B cell (primary cell): ENCODE measurements at regions not wholly inside any gene's neighbourhood (a gene's known extent, or its start where the extent isn't known, plus 50 kb on each side); places are given as distances from the start of the nearest gene placed in this dataset.

Experiments
- ATAC-seq: fragments of 200-7000 bp; cut with Tn5 transposase; one replicate; pipeline ENCODE4 v1.10.0; 2021; ENCODE audit warnings: low read depth, mild to moderate bottlenecking, moderate number of reproducible peaks, moderate library complexity
- CTCF ChIA-PET: fragments of 350-600 bp; sonication (Branson Sonifier 250); formaldehyde crosslinking; loops from one replicate; lab custom pipeline; 2021; ENCODE audit warnings: antibody characterized with exemption, inconsistent platforms; lab: Charles Lee
- POLR2A ChIA-PET: fragments of 350-600 bp; sonication (Branson Sonifier 250); formaldehyde crosslinking; loops from one replicate; lab custom pipeline; 2021; ENCODE audit warnings: antibody characterized with exemption; lab: Charles Lee
- DNase-seq: peaks from one replicate; pipeline ENCODE4 v3.0.0; 2013
- H2AFZ ChIP-seq: 2 replicates; pipeline ENCODE4 v1.6.1; 2012; ENCODE audit warnings: mild to moderate bottlenecking, low read depth, low read length; ENCODE audit not compliant: insufficient read depth, poor library complexity, severe bottlenecking
- H3K27ac ChIP-seq, 2 donors: 1 replicate in 1 of 2; 2 replicates in 1 of 2; pipeline ENCODE4 v1.5.1; 2012 to 2013; ENCODE audit warnings: low read length in 2 of 2, mild to moderate bottlenecking in 2 of 2, moderate library complexity in 1 of 2
- H3K27me3 ChIP-seq, 4 experiments: fragments of 200-600 bp in 1 of 4; sonication (generic) in 1 of 4; replicated peaks in 1 of 4; 1 replicate in 2 of 4; 2 replicates in 2 of 4; pipeline versions ENCODE4 v1.6.1 to v1.7.0; 2013 to 2016; ENCODE audit warnings: low read length in 3 of 4, mild to moderate bottlenecking in 2 of 4, mixed read lengths in 1 of 4, moderate library complexity in 1 of 4; ENCODE audit not compliant: insufficient read depth in 4 of 4, control insufficient read depth in 3 of 4; ENCODE audit errors: control extremely low read depth in 1 of 4
- H3K36me3 ChIP-seq, 2 experiments: replicated peaks in 1 of 2; 1 replicate in 1 of 2; 2 replicates in 1 of 2; pipeline versions ENCODE4 v1.6.1 to v1.7.1; 2013; ENCODE audit warnings: low read length in 1 of 2; ENCODE audit not compliant: insufficient read depth in 2 of 2, control insufficient read depth in 1 of 2; ENCODE audit errors: control extremely low read depth in 1 of 2, extremely low read depth in 1 of 2
- H3K4me1 ChIP-seq, 2 donors: fragments of 200-600 bp in 1 of 2; sonication (generic) in 1 of 2; 1 replicate in 1 of 2; 2 replicates in 1 of 2; pipeline versions ENCODE4 v1.5.1 to v1.6.1; 2013 to 2017; ENCODE audit warnings: low read length in 2 of 2; ENCODE audit not compliant: control insufficient read depth in 2 of 2, insufficient read depth in 2 of 2
- H3K4me2 ChIP-seq: replicated peaks from 2 replicates; pipeline ENCODE3; 2012; ENCODE audit warnings: mild to moderate bottlenecking, low read depth, low read length; ENCODE audit not compliant: poor library complexity, severe bottlenecking
- H3K4me3 ChIP-seq, 5 experiments: fragments of 200-600 bp in 1 of 5; sonication (generic) in 1 of 5; 1 replicate in 3 of 5; 2 replicates in 2 of 5; pipeline versions ENCODE4 v1.5.1 to v1.7.0; 2011 to 2016; ENCODE audit warnings: low read length in 4 of 5, mild to moderate bottlenecking in 4 of 5, low read depth in 2 of 5, control low read depth in 1 of 5, moderate library complexity in 1 of 5; ENCODE audit not compliant: insufficient read depth in 1 of 5; ENCODE audit errors: control extremely low read depth in 1 of 5, extremely low read depth in 1 of 5
- H3K79me2 ChIP-seq: fragments of 200-600 bp; sonication (generic); one replicate; pipeline ENCODE4 v1.6.0; 2016; ENCODE audit warnings: low read length; ENCODE audit not compliant: control insufficient read depth, insufficient read depth
- H3K9ac ChIP-seq: fragments of 200-600 bp; sonication (generic); 2 replicates; pipeline ENCODE4 v1.6.1; 2017; ENCODE audit warnings: mild to moderate bottlenecking, low read length, moderate library complexity
- H3K9me3 ChIP-seq, 3 donors: one replicate each; pipeline versions ENCODE4 v1.6.1 to v1.7.1; 2013; ENCODE audit warnings: low read length in 2 of 3; ENCODE audit not compliant: control insufficient read depth in 2 of 3, insufficient read depth in 1 of 3; ENCODE audit errors: control extremely low read depth in 1 of 3
- H4K20me1 ChIP-seq: 2 replicates; pipeline ENCODE4 v1.6.0; 2012; ENCODE audit warnings: mild to moderate bottlenecking, low read length; ENCODE audit not compliant: insufficient read depth, control insufficient read depth, poor library complexity, severe bottlenecking
- H3K27ac Mint-ChIP-seq: one replicate; pipeline ENCODE4 v1.8.0; 2021; ENCODE audit warnings: mixed read lengths
- H3K27me3 Mint-ChIP-seq: one replicate; pipeline ENCODE4 v1.8.0; 2021; ENCODE audit warnings: mixed read lengths
- H3K4me1 Mint-ChIP-seq: one replicate; pipeline ENCODE4 v1.8.0; 2021; ENCODE audit warnings: mixed read lengths
- H3K4me3 Mint-ChIP-seq: one replicate; pipeline ENCODE4 v1.8.0; 2021; ENCODE audit warnings: mixed read lengths
- H3K9me3 Mint-ChIP-seq: one replicate; pipeline ENCODE4 v1.8.0; 2022; ENCODE audit warnings: mixed read lengths; ENCODE audit not compliant: insufficient read depth
- EZH2 ChIP-seq: IDR thresholded peaks from 2 replicates; pipeline ENCODE4 v1.6.1; 2012; ENCODE audit warnings: borderline replicate concordance, low read depth, mild to moderate bottlenecking, moderate library complexity, low read length; ENCODE audit not compliant: insufficient read depth, poor library complexity, severe bottlenecking
- WGBS: methylation state at CpG from one replicate; pipeline ENCODE4 v1.1.5; 2013; ENCODE audit warnings: missing lambda C conversion rate; ENCODE audit not compliant: insufficient coverage; 5-methylcytosine and 5-hydroxymethylcytosine counted together
- intact Hi-C: fragments of 100-400 bp; cut with micrococcal nuclease; formaldehyde crosslinking; loops from one replicate; pipeline ENCODE4 v1.10.0; 2022
- TF ChIP-seq, protein P1 (sequence below): fragments of 200-600 bp; IDR thresholded peaks from one replicate; pipeline ENCODE4 v1.8.0; 2022; ENCODE audit warnings: antibody characterized with exemption, mild to moderate bottlenecking

DNA sequence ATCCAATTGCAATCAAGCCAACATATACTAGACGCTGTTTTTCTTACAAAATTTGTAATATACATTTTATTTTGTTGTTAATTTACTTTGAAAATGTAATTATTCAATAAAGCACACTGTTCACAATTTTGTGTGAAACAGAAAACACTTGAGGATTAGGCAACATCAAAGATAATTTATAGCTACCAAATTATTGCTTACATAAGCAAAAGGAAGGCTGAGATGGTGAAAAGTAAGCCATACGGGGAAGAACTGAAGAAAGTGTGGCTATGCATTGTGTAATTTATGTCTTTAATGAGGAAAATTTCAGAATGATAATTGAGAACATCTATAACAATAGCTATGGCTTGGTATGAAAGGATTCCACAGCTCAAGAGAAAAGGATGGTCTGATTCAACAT is 192.0 kb downstream of the RNF144B start:
- intact Hi-C loops, result no loop called here
- WGBS, result no CpG with 5 or more reads among the region's 2 CpGs

DNA sequence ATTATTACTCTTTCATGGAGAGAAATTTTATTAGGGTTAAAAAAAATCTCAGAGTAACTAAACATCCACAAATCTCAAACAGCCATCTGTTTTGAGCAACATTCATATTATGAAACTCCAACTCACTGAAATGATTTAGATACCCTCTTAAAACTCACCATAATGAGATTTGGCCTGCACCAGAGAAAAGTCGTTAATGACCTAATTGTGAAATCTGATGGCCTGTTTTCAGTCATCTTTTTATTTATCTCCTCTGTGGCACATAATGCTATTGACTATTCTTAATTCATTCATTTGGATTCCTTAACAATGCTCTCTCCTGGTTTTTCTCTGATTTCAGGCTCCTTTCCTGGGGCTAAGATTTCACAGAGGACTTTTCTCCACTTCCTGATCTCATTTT is 192.7 kb downstream of the RNF144B start:
- ATAC-seq, result no peak
- intact Hi-C loops, result no loop called here
- DNase-seq, result no peak

More for the DNA sequence above, 192.0 kb downstream of the RNF144B start:
- H3K27me3 ChIP-seq, result peaks cover 0 to 3% (median 0%) of the 10 kb centered on the region in 4 experiments
- H3K27ac Mint-ChIP-seq, result no peak overlapping the region
- no peak overlapping the region for H3K4me2 ChIP-seq
- no peaks in the 10 kb centered on the region for H4K20me1 ChIP-seq
- no peak overlapping the region for H3K4me3 ChIP-seq
- POLR2A ChIA-PET, result no interaction called here
- no peak for TF ChIP-seq EZH2
- TF ChIP-seq, protein P1, sequence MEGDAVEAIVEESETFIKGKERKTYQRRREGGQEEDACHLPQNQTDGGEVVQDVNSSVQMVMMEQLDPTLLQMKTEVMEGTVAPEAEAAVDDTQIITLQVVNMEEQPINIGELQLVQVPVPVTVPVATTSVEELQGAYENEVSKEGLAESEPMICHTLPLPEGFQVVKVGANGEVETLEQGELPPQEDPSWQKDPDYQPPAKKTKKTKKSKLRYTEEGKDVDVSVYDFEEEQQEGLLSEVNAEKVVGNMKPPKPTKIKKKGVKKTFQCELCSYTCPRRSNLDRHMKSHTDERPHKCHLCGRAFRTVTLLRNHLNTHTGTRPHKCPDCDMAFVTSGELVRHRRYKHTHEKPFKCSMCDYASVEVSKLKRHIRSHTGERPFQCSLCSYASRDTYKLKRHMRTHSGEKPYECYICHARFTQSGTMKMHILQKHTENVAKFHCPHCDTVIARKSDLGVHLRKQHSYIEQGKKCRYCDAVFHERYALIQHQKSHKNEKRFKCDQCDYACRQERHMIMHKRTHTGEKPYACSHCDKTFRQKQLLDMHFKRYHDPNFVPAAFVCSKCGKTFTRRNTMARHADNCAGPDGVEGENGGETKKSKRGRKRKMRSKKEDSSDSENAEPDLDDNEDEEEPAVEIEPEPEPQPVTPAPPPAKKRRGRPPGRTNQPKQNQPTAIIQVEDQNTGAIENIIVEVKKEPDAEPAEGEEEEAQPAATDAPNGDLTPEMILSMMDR, result no peak
- no peak overlapping the region for H3K27ac ChIP-seq
- no peaks in the 10 kb centered on the region for H3K9me3 ChIP-seq
- peaks cover 34% of the 10 kb centered on the region for H3K27me3 Mint-ChIP-seq
- H3K4me1 ChIP-seq, result no peaks in the 10 kb centered on the region
- H3K9ac ChIP-seq, result no peak overlapping the region
- H3K4me3 Mint-ChIP-seq, result no peak overlapping the region
- ATAC-seq, result no peak
- H2AFZ ChIP-seq, result no peak overlapping the region
- H3K79me2 ChIP-seq, result no peaks in the 10 kb centered on the region
- H3K4me1 Mint-ChIP-seq, result no peaks in the 10 kb centered on the region
- H3K36me3 ChIP-seq, result no peaks in the 10 kb centered on the region
- no peak for DNase-seq
- H3K9me3 Mint-ChIP-seq, result peaks cover 3% of the 10 kb centered on the region
- CTCF ChIA-PET, result interaction anchor here (2.8 kb wide), 1 partner anchor 16 kb away, joined by 10 read pairs; no protein-coding TSS in a partner anchor

More for the DNA sequence above, 192.7 kb downstream of the RNF144B start:
- H4K20me1 ChIP-seq, result no peaks in the 10 kb centered on the region
- no peak overlapping the region for H2AFZ ChIP-seq
- TF ChIP-seq, protein P1, result no peak
- TF ChIP-seq EZH2, result no peak
- Mint-ChIP-seq H3K9me3 (peaks cover 3% of the 10 kb centered on the region), H3K4me1 (no peaks in the 10 kb centered on the region), H3K27me3 (peaks cover 29% of the 10 kb centered on the region), H3K27ac (no peak overlapping the region), H3K4me3 (no peak overlapping the region)
- 83% methylated on average over 1 of the region's 1 CpG for WGBS
- no peaks in the 10 kb centered on the region for H3K4me1 ChIP-seq
- no peaks in the 10 kb centered on the region for H3K36me3 ChIP-seq
- peaks cover 0 to 3% (median 0%) of the 10 kb centered on the region in 4 experiments for H3K27me3 ChIP-seq
- no peak overlapping the region for H3K27ac ChIP-seq
- no peak overlapping the region for H3K4me2 ChIP-seq
- H3K9me3 ChIP-seq, result no peaks in the 10 kb centered on the region
- no peak overlapping the region for H3K4me3 ChIP-seq
- POLR2A ChIA-PET, result no interaction called here
- H3K79me2 ChIP-seq, result no peaks in the 10 kb centered on the region
- H3K9ac ChIP-seq, result no peak overlapping the region
- CTCF ChIA-PET, result interaction anchor here (2.8 kb wide), 1 partner anchor 16 kb away, joined by 10 read pairs; no protein-coding TSS in a partner anchor
